Vagina (tissue), 2 donors: ENCODE measurements at regions not wholly inside any gene's neighbourhood (a gene's known extent, or its start where the extent isn't known, plus 50 kb on each side); places are given as distances from the start of the nearest gene placed in this dataset.

ENCODE experiments used
- DNase-seq, 2 donors: peaks; one replicate each; pipeline ENCODE4 v3.0.0-alpha.2; 2017; ENCODE audit errors: extremely low spot score in 2 of 2
- H3K27ac ChIP-seq: fragments of 200-600 bp; sonication (generic); one replicate; pipeline ENCODE4 v1.5.1; 2019
- H3K27me3 ChIP-seq: fragments of 200-600 bp; sonication (generic); one replicate; pipeline ENCODE4 v1.5.1; 2019
- H3K36me3 ChIP-seq, 2 donors: fragments of 200-600 bp; sonication (generic); one replicate each; pipeline ENCODE4 v1.5.1; 2017 to 2019
- H3K4me1 ChIP-seq: fragments of 200-600 bp; sonication (generic); one replicate; pipeline ENCODE4 v1.5.1; 2019
- H3K4me3 ChIP-seq, 2 donors: fragments of 200-600 bp; sonication (generic); 1 replicate in 1 of 2; 2 replicates in 1 of 2; pipeline ENCODE4 v1.5.1; 2016 to 2019
- H3K9me3 ChIP-seq: fragments of 200-600 bp; sonication (generic); one replicate; pipeline ENCODE4 v1.5.1; 2019
- POLR2A ChIP-seq, 2 donors: fragments of 450-650 bp; IDR thresholded peaks; one replicate each; pipeline ENCODE4 v1.6.1; 2017; ENCODE audit warnings: antibody characterized with exemption in 2 of 2, mild to moderate bottlenecking in 2 of 2, moderate library complexity in 2 of 2
- POLR2AphosphoS5 ChIP-seq, 2 donors: sonication (generic); formaldehyde crosslinking; IDR thresholded peaks; one replicate each; pipeline ENCODE4 v1.9.0; 2017; ENCODE audit warnings: antibody characterized with exemption in 2 of 2, mild to moderate bottlenecking in 2 of 2, low read depth in 1 of 2; ENCODE audit not compliant: insufficient read depth in 1 of 2
- intact Hi-C: fragments of 100-400 bp; cut with DNase I; formaldehyde crosslinking; loops from one replicate; pipeline ENCODE4 v1.15.1; 2023
- TF ChIP-seq, protein P1 (sequence below), 3 experiments: fragments of 450-650 bp in 2 of 3; fragments of 200-600 bp in 1 of 3; sonication (generic) in 1 of 3; IDR thresholded peaks; one replicate each; pipeline ENCODE4 v1.5.1; 2017 to 2019; ENCODE audit warnings: antibody characterized with exemption in 3 of 3, mild to moderate bottlenecking in 2 of 3, moderate library complexity in 2 of 3

DNA sequence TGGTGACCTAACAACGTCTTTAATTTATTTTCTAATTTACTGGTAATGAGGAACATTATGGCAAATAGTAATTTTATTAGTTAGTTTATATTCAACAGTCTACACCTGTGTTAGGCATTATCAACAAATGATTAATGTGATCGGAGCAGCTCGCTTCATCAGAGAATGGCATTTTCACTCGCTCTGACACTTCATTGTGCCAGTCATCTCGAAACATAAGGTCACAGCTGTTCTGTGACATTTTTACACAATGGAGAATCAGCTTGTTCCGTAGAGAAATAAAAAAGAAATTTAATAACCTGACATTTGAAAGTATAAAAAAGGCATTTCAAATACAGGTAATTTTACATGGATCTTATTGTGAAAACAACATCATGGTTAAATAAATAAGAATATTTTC, 858.4 kb downstream of the SLITRK6 start:
- TF ChIP-seq POLR2AphosphoS5 (IDR thresholded peaks at IDR 0.05; ENCODE audit: insufficient read depth in 1 of 2, low read depth in 1 of 2) (no peak), POLR2A (IDR thresholded peaks at IDR 0.05) (no peak)
- TF ChIP-seq, protein P1, sequence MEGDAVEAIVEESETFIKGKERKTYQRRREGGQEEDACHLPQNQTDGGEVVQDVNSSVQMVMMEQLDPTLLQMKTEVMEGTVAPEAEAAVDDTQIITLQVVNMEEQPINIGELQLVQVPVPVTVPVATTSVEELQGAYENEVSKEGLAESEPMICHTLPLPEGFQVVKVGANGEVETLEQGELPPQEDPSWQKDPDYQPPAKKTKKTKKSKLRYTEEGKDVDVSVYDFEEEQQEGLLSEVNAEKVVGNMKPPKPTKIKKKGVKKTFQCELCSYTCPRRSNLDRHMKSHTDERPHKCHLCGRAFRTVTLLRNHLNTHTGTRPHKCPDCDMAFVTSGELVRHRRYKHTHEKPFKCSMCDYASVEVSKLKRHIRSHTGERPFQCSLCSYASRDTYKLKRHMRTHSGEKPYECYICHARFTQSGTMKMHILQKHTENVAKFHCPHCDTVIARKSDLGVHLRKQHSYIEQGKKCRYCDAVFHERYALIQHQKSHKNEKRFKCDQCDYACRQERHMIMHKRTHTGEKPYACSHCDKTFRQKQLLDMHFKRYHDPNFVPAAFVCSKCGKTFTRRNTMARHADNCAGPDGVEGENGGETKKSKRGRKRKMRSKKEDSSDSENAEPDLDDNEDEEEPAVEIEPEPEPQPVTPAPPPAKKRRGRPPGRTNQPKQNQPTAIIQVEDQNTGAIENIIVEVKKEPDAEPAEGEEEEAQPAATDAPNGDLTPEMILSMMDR (IDR thresholded peaks at IDR 0.05), result no peak
- no peak for DNase-seq
- Histone ChIP-seq H3K4me1 (no peaks in the 10 kb centered on the region), H3K36me3 (no peaks in the 10 kb centered on the region), H3K27me3 (no peaks in the 10 kb centered on the region), H3K9me3 (no peaks in the 10 kb centered on the region), H3K4me3 (no peak overlapping the region), H3K27ac (no peak overlapping the region)
- intact Hi-C loops, result loop anchor here (10.0 kb wide), 1 partner anchor 1856 kb away; no protein-coding TSS in a partner anchor

DNA sequence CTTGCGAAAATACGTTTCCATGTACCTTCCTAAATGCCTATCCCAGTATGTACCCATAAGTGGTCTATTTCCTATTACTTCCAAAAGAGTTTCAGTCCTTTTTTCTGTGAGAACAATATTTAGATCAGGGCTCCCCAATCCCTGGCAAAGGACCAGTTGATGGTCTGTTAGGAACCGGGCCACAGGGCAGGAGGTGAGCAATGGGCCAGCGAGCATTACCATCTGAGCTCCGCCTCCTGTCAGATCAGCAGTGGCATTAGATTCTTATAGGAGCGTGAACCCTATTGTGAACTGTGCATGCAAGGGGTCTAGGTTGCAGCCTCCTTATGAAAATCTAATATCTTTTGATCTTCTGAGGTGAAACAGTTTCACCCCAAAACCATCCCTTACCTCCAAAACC, 859.1 kb downstream of the SLITRK6 start:
- intact Hi-C loops, result loop anchor here (10.0 kb wide), 1 partner anchor 1855 kb away; no protein-coding TSS in a partner anchor
- no peak overlapping the region for H3K4me3 ChIP-seq
- TF ChIP-seq, protein P1 (IDR thresholded peaks at IDR 0.05), result no peak

DNA sequence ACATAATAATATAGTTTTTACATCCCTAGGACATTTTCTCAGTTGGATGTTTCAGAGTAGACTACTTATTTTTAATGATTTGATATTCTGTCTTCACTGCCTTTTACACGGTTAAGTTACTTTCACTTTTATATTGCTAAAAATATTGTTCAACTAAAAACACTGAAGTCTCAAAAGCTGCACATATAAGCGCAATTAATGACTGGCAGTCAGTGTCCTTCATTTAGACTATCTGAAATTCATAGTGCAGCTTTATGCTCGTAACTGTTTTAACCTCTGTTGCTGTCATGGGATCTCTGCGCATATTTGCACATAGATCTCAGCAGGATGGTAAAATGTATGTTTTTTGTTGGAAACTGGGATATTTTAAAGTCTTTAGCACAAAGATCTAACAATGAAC, 864.3 kb downstream of the SLITRK6 start:
- Histone ChIP-seq H3K36me3 (no peaks in the 10 kb centered on the region), H3K27ac (no peak overlapping the region), H3K27me3 (no peaks in the 10 kb centered on the region), H3K4me3 (peak overlapping the region in 1 of 2 donors; percentile 7), H3K9me3 (no peaks in the 10 kb centered on the region), H3K4me1 (peaks cover 5% of the 10 kb centered on the region)
- TF ChIP-seq POLR2AphosphoS5 (IDR thresholded peaks at IDR 0.05; ENCODE audit: insufficient read depth in 1 of 2, low read depth in 1 of 2) (no peak), POLR2A (IDR thresholded peaks at IDR 0.05) (no peak)
- TF ChIP-seq, protein P1 (IDR thresholded peaks at IDR 0.05), result no peak
- intact Hi-C loops, result no loop called here
- no peak for DNase-seq

More for the DNA sequence above, 859.1 kb downstream of the SLITRK6 start:
- no peak for DNase-seq
- Histone ChIP-seq H3K9me3 (no peaks in the 10 kb centered on the region), H3K27ac (no peak overlapping the region), H3K4me1 (peaks cover under 1% of the 10 kb centered on the region), H3K36me3 (no peaks in the 10 kb centered on the region), H3K27me3 (no peaks in the 10 kb centered on the region)

DNA sequence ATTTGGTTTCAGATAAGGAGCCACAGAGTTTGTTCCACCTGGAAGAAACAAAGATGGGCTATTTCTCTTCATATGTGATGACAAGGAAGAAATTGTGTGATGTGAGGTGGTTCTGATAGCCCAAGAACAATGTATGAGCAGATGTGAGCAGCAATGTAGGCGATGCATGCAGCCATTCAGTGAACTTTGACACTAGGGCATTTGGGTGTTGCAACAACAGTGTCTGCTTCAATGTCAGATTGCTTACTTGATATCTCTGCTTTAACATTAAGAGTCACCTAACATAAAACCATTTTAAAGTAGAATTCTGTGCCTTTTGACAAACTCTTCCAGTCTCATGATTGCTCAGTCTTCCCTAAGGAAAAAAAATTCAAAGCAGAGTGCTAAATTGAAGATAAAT, 865.4 kb downstream of the SLITRK6 start:
- Histone ChIP-seq H3K27ac (no peak overlapping the region), H3K4me1 (peaks cover 5% of the 10 kb centered on the region), H3K4me3 (no peak overlapping the region), H3K36me3 (no peaks in the 10 kb centered on the region), H3K9me3 (no peaks in the 10 kb centered on the region), H3K27me3 (no peaks in the 10 kb centered on the region)
- no peak for TF ChIP-seq POLR2A (IDR thresholded peaks at IDR 0.05)
- no peak for TF ChIP-seq POLR2AphosphoS5 (IDR thresholded peaks at IDR 0.05; ENCODE audit: insufficient read depth in 1 of 2, low read depth in 1 of 2)
- TF ChIP-seq, protein P1 (IDR thresholded peaks at IDR 0.05), result no peak
- no peak for DNase-seq
- intact Hi-C loops, result no loop called here

DNA sequence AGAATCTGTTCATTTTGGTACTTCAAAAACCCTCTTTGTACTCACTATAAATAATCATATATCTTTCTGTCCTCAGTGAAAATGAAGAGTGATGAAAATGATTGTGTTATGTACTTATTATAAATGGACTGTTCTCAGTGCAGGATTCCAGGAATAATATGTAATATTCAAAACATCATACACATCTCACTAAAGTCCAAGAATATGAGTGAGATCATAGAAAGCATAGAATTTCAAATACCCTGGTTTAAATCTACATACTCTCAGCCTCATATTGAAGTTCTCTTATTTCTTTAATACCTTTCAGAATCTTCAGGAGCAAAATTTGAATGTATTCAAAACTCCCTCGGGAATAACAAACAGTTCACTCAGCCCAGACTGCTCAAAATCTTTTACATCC, 868.0 kb downstream of the SLITRK6 start:
- Histone ChIP-seq H3K4me3 (no peak overlapping the region), H3K27me3 (no peaks in the 10 kb centered on the region), H3K36me3 (no peaks in the 10 kb centered on the region), H3K27ac (no peak overlapping the region), H3K4me1 (peaks cover 5% of the 10 kb centered on the region), H3K9me3 (no peaks in the 10 kb centered on the region)
- no peak for DNase-seq
- TF ChIP-seq POLR2A (IDR thresholded peaks at IDR 0.05) (no peak), POLR2AphosphoS5 (IDR thresholded peaks at IDR 0.05; ENCODE audit: insufficient read depth in 1 of 2, low read depth in 1 of 2) (no peak)
- TF ChIP-seq, protein P1 (IDR thresholded peaks at IDR 0.05), result no peak
- intact Hi-C loops, result no loop called here
